Mesodermal cell (in vitro differentiated cells): ENCODE measurements at regions not wholly inside any gene's neighbourhood (a gene's known extent, or its start where the extent isn't known, plus 50 kb on each side); places are given as distances from the start of the nearest gene placed in this dataset.

Source experiments
- H3K27ac ChIP-seq: 2 replicates; pipeline ENCODE4 v1.7.0; 2013; ENCODE audit warnings: mild to moderate bottlenecking, low read depth, low read length, moderate library complexity; ENCODE audit not compliant: severe bottlenecking
- H3K36me3 ChIP-seq: 2 replicates; pipeline ENCODE4 v1.7.1; 2013; ENCODE audit warnings: mild to moderate bottlenecking, low read length, moderate library complexity; ENCODE audit not compliant: control insufficient read depth, insufficient read depth
- H3K4me1 ChIP-seq: one replicate; pipeline ENCODE4 v1.7.1; 2013; ENCODE audit warnings: mild to moderate bottlenecking, low read length; ENCODE audit not compliant: insufficient read depth, control insufficient read depth, poor library complexity, severe bottlenecking
- H3K4me3 ChIP-seq: 2 replicates; pipeline ENCODE4 v1.7.0; 2013; ENCODE audit warnings: low read length, control low read depth, mild to moderate bottlenecking; ENCODE audit not compliant: insufficient read depth, poor library complexity, severe bottlenecking; ENCODE audit errors: extremely low read depth
- H3K9me3 ChIP-seq: 2 replicates; pipeline ENCODE4 v1.7.1; 2013; ENCODE audit warnings: mild to moderate bottlenecking, low read length, moderate library complexity; ENCODE audit not compliant: control insufficient read depth
- WGBS, 2 experiments: methylation state at CpG; one replicate each; pipeline ENCODE4 v1.1.5; 2013; ENCODE audit warnings: missing lambda C conversion rate in 2 of 2; ENCODE audit not compliant: insufficient coverage in 2 of 2; 5-methylcytosine and 5-hydroxymethylcytosine counted together

DNA sequence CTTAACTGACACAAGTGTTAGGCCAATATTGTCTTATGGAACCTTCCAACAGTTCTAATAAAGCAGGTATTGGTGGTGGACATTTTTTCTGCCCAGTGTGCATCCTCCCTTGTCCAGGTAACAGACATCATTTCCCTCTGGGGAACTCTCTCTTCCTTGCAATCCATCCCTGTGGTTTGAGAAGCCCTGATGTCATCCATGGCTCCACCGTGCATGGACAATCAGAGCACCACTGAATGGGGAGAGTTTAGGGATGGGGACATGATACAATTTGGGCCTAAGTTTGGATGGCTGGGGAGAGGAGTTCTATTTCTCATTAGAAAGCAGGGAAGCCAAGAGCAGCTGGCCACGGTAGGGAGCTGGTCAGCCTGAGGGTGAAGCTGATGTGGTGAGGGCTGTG lies 60.2 kb upstream of the ZFP64 start:
- H3K9me3 ChIP-seq: no peaks in the 10 kb centered on the region
- H3K4me1 ChIP-seq: no peaks in the 10 kb centered on the region
- no peak overlapping the region for H3K4me3 ChIP-seq
- 100% methylated on average over 1 to 2 of the region's 2 CpGs for WGBS, 2 experiments
- H3K36me3 ChIP-seq: no peaks in the 10 kb centered on the region
- no peak overlapping the region for H3K27ac ChIP-seq

DNA sequence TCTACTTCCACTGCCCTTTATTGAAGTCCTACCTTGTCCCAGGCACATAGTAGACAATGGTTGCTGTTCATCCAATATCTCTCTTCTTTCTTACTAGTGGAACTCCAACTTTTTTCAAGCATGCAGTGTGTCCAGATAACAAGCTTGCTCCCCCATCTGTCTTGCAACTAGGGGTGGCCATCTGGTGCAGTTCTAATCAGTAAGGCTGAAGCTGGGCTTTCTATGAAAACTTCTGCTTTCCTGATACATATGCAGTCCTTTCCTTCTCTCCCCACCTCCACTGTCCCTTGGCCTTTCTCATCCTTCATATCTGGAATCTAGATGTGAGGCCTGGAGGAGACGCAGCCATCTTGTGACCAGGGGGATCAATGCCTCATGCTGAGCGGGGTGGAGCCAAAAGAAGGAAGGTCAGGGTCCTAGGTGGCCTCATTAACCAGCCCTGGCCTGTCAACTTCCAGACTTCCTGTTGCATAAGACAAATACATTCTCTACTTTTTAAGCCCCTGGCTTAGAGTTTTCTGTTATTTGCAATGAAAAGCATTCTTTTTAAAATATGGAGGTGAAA lies 59.6 kb upstream of the ZFP64 start:
- WGBS, 2 experiments: 69% methylated on average over 2 of the region's 2 CpGs; no CpG with 5 or more reads in 1 of the 2 experiments
- Histone ChIP-seq H3K27ac (no peak overlapping the region), H3K9me3 (no peaks in the 10 kb centered on the region), H3K4me1 (no peaks in the 10 kb centered on the region), H3K4me3 (no peak overlapping the region), H3K36me3 (no peaks in the 10 kb centered on the region)

DNA sequence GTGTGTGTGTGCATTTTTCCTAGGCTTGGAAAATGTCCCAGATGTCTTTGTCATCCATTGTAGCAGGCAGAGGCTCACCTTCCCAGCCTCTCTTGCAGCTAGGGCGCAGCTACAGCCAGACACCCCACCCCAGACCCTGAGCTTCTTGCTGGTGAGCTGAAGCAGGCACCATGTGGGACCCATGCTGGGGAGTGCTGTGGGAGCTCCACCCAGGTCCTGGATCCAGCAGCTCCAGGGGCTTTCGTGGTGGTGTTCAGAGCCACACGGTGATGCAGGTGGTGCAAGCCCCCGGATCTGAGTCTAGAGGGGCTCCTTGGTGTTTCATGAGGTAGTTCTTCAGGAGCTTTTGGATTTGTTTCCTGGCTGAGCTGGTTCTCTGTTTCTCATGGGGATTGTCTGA lies 56.0 kb upstream of the ZFP64 start:
- no peaks in the 10 kb centered on the region for H3K9me3 ChIP-seq
- WGBS, 2 experiments: 90 to 93% methylated on average over 4 of the region's 4 CpGs
- H3K27ac ChIP-seq: no peak overlapping the region
- no peaks in the 10 kb centered on the region for H3K36me3 ChIP-seq
- no peak overlapping the region for H3K4me3 ChIP-seq
- H3K4me1 ChIP-seq: no peaks in the 10 kb centered on the region

GRCh38 chr20:52246366-52246765 lies 54.8 kb upstream of the ZFP64 start:
- Histone ChIP-seq H3K4me1 (no peaks in the 10 kb centered on the region), H3K4me3 (no peak overlapping the region), H3K36me3 (no peaks in the 10 kb centered on the region), H3K9me3 (no peaks in the 10 kb centered on the region), H3K27ac (no peak overlapping the region)
- WGBS, 2 experiments: 100% methylated on average over 1 of the region's 2 CpGs; no CpG with 5 or more reads in 1 of the 2 experiments

DNA sequence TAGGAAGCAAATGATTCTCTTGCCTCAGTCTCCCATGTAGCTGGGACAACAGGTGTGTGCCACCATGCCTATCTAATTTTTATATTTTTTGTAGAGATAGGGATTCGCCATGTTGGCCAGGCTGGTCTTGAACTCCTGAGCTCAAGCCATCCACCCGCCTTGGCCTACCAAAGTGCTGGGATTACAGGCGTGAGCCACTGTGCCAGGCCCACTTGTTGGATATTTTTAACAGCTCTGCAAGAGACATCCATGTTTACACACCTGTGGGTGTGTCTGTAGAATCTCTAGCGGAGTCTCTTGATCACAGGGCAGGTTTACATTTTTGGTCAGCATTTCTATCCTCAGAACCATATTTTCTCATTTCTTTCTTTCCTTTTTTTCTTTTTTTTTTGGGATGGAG lies 53.1 kb upstream of the ZFP64 start:
- no peak overlapping the region for H3K4me3 ChIP-seq
- H3K9me3 ChIP-seq: no peaks in the 10 kb centered on the region
- no peaks in the 10 kb centered on the region for H3K4me1 ChIP-seq
- no peak overlapping the region for H3K27ac ChIP-seq
- 82 to 86% methylated on average over 3 to 4 of the region's 4 CpGs for WGBS, 2 experiments
- no peaks in the 10 kb centered on the region for H3K36me3 ChIP-seq

DNA sequence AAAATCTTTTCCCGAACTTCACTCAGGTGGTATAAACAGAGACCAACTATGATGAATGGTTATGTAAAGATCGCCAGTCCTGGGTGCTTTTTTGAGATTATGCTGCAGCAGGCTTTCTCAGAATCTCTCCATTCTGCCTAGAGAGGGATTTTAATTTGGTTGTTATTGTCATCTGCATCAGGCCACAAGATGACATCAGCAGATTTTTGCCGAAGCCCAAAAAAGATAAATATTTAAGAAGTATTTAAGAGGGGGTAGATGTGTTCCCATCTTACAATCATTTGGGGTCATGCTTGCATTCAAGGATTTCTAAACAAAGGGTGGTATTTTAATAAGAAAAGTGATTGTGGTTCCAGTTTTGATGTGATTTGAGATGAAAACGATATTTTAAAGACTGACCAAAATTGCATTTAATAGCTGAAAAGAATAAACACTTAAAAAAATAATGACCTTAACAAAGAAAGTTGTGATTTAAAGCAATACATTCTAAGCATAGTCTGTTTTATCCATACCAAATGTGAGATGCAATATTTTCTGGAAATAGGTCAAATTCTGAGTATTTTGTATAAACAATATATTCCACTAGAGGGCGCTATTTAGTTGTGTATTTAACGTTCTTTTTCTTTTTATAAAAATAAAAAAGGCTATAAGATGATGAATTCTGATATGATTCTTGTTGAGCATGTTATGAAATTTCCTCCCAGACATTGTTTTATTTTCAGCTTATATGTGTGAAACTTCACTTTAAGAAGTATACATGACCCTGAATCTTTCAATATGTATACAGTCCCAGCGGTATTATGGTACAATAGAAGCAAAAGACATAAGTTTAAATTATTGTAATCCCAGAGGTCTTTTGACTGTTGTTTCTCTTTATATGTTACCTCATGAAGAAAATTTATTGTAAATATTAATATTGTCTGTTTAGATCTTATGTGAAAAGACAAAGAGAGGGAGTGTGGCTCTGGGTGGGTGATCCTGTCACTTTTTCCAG lies 51.0 kb upstream of the ZFP64 start:
- Histone ChIP-seq H3K4me3 (no peak overlapping the region), H3K27ac (no peak overlapping the region), H3K36me3 (no peaks in the 10 kb centered on the region), H3K4me1 (no peaks in the 10 kb centered on the region), H3K9me3 (no peaks in the 10 kb centered on the region)
- WGBS, 2 experiments: 40 to 100% methylated on average over 1 to 2 of the region's 7 CpGs
